ENCODE measurements at regions not wholly inside any gene's neighbourhood (a gene's known extent, or its start where the extent isn't known, plus 50 kb on each side); places are given as distances from the start of the nearest gene placed in this dataset.
A peak's percentile ranks its signal among the peaks of the same experiment; 100 is the strongest.

GRCh38 chr14:65153101-65153500 is 50.8 kb upstream of the MAX start:
- intact Hi-C loops (cut with DNase I), result no loop called here
- 73 to 77% methylated on average over 11 of the region's 11 CpGs for WGBS, 2 donors
- Histone ChIP-seq H3K36me3 (replicated peaks in 1 of 2; ENCODE audit: insufficient read depth in 1 of 2, low read depth in 2 of 2) (no peaks in the 10 kb centered on the region), H3K27ac (no peak overlapping the region), H3K9me3 (no peaks in the 10 kb centered on the region), H3K4me1 (no peaks in the 10 kb centered on the region), H3K4me3 (no peak overlapping the region), H3K27me3 (no peaks in the 10 kb centered on the region)
- no peak for TF ChIP-seq CTCF (IDR thresholded peaks at IDR 0.05)
- no peak for TF ChIP-seq POLR2A (IDR thresholded peaks at IDR 0.05)
- DNase-seq (no peak), ATAC-seq (no peak)

GRCh38 chr14:65156568-65157366 is 54.5 kb upstream of the MAX start:
- ATAC-seq, result peak; percentile 59
- WGBS, 2 donors, result 57 to 63% methylated on average over 9 to 15 of the region's 15 CpGs
- no peaks in the 10 kb centered on the region for H3K36me3 ChIP-seq (replicated peaks in 1 of 2; ENCODE audit: insufficient read depth in 1 of 2, low read depth in 2 of 2)
- H3K27ac ChIP-seq, result peak overlapping the region in 1 of 4 donors; percentile 58
- no peak for TF ChIP-seq CTCF (IDR thresholded peaks at IDR 0.05)
- no peak for TF ChIP-seq POLR2A (IDR thresholded peaks at IDR 0.05)
- intact Hi-C loops (cut with DNase I), result no loop called here
- DNase-seq, result peak in 1 of 4 donors; percentile 44
- H3K4me1 ChIP-seq, result no peaks in the 10 kb centered on the region
- no peak overlapping the region for H3K4me3 ChIP-seq
- H3K27me3 ChIP-seq, result no peaks in the 10 kb centered on the region
- no peaks in the 10 kb centered on the region for H3K9me3 ChIP-seq

- Histone ChIP-seq H3K9me3 (no peaks in the 10 kb centered on the region), H3K27ac (no peak overlapping the region), H3K4me1 (no peaks in the 10 kb centered on the region), H3K36me3 (replicated peaks in 1 of 2; ENCODE audit: insufficient read depth in 1 of 2, low read depth in 2 of 2) (no peaks in the 10 kb centered on the region), H3K27me3 (no peaks in the 10 kb centered on the region), H3K4me3 (no peak overlapping the region)
- ATAC-seq (no peak), DNase-seq (no peak)
- intact Hi-C loops (cut with DNase I), result loop anchor here (5.0 kb wide), 1 partner anchor 803 kb away; no protein-coding TSS in a partner anchor
- TF ChIP-seq POLR2A (IDR thresholded peaks at IDR 0.05) (no peak), CTCF (IDR thresholded peaks at IDR 0.05) (no peak)
- 72 to 81% methylated on average over 4 of the region's 4 CpGs for WGBS, 2 donors
Measured at GRCh38 chr14:65159281-65160062, 57.2 kb upstream of the MAX start.

GRCh38 chr14:65160091-65160490 is 57.8 kb upstream of the MAX start:
- no peaks in the 10 kb centered on the region for H3K4me1 ChIP-seq
- no peak overlapping the region for H3K27ac ChIP-seq
- 74 to 88% methylated on average over 2 of the region's 2 CpGs for WGBS, 2 donors
- DNase-seq (no peak), ATAC-seq (no peak)
- TF ChIP-seq CTCF (IDR thresholded peaks at IDR 0.05) (no peak), POLR2A (IDR thresholded peaks at IDR 0.05) (no peak)
- intact Hi-C loops (cut with DNase I), result loop anchor here (5.0 kb wide), 1 partner anchor 802 kb away; no protein-coding TSS in a partner anchor
- H3K36me3 ChIP-seq (replicated peaks in 1 of 2; ENCODE audit: insufficient read depth in 1 of 2, low read depth in 2 of 2), result no peaks in the 10 kb centered on the region
- H3K4me3 ChIP-seq, result no peak overlapping the region
- H3K27me3 ChIP-seq, result no peaks in the 10 kb centered on the region
- no peaks in the 10 kb centered on the region for H3K9me3 ChIP-seq

Data from body of pancreas (tissue), 4 donors.